Esophagus squamous epithelium (tissue), 4 donors: ENCODE measurements at regions not wholly inside any gene's neighbourhood (a gene's known extent, or its start where the extent isn't known, plus 50 kb on each side); places are given as distances from the start of the nearest gene placed in this dataset.

Source experiments
- CTCF ChIP-seq, 6 experiments: fragments of 450-650 bp in 4 of 6; fragments of 200-600 bp in 2 of 6; sonication (generic) in 2 of 6; IDR thresholded peaks; one replicate each; pipeline ENCODE4 v1.5.1; 2016 to 2019; ENCODE audit warnings: antibody characterized with exemption in 6 of 6, mild to moderate bottlenecking in 4 of 6, moderate library complexity in 4 of 6
- POLR2A ChIP-seq, 4 donors: fragments of 450-650 bp; IDR thresholded peaks; one replicate each; pipeline ENCODE4 v1.6.1; 2017; ENCODE audit warnings: antibody characterized with exemption in 4 of 4, mild to moderate bottlenecking in 4 of 4, moderate library complexity in 3 of 4

GRCh38 chr2:12391116-12391515 lies 325.6 kb upstream of the TRIB2 start:
- TF ChIP-seq CTCF (IDR thresholded peaks at IDR 0.05) (no peak), POLR2A (IDR thresholded peaks at IDR 0.05) (no peak)
